Neutrophil (primary cell): ENCODE measurements at regions not wholly inside any gene's neighbourhood (a gene's known extent, or its start where the extent isn't known, plus 50 kb on each side); places are given as distances from the start of the nearest gene placed in this dataset.
"Not testable (repeated sequence)": the region's sequence is repeated elsewhere in the genome, so short reads cannot be mapped to it uniquely, and the experiment has no call there.

Experiments used
- H3K27ac ChIP-seq: fragments of 200-600 bp; sonication (generic); 2 replicates; pipeline ENCODE4 v1.5.1; 2016; ENCODE audit warnings: mild to moderate bottlenecking, moderate library complexity
- H3K27me3 ChIP-seq: fragments of 200-600 bp; sonication (generic); 2 replicates; pipeline ENCODE4 v1.6.0; 2016; ENCODE audit warnings: mild to moderate bottlenecking
- H3K36me3 ChIP-seq: fragments of 200-600 bp; sonication (generic); 2 replicates; pipeline ENCODE4 v1.5.1; 2017
- H3K4me1 ChIP-seq, 2 experiments: fragments of 200-600 bp in 1 of 2; sonication (generic) in 1 of 2; 1 replicate in 1 of 2; 2 replicates in 1 of 2; pipeline versions ENCODE4 v1.5.1 to v1.6.1; 2013 to 2016; ENCODE audit warnings: low read depth in 1 of 2, low read length in 1 of 2, mild to moderate bottlenecking in 1 of 2, moderate library complexity in 1 of 2; ENCODE audit not compliant: control insufficient read depth in 1 of 2, insufficient read depth in 1 of 2
- H3K4me3 ChIP-seq, 2 experiments: fragments of 200-600 bp in 1 of 2; sonication (generic) in 1 of 2; 1 replicate in 1 of 2; 2 replicates in 1 of 2; pipeline ENCODE4 v1.5.1; 2013 to 2016; ENCODE audit warnings: low read depth in 1 of 2, low read length in 1 of 2, mild to moderate bottlenecking in 1 of 2, moderate library complexity in 1 of 2
- H3K9me3 ChIP-seq: fragments of 200-600 bp; sonication (generic); 2 replicates; pipeline ENCODE4 v1.5.1; 2016
- TF ChIP-seq, protein P1 (sequence below): fragments of 200-600 bp; sonication (generic); IDR thresholded peaks from 2 replicates; pipeline ENCODE4 v1.5.1; 2016; ENCODE audit warnings: antibody characterized with exemption

- no peaks in the 10 kb centered on the region for H3K4me1 ChIP-seq
- no peaks in the 10 kb centered on the region for H3K36me3 ChIP-seq
- no peak overlapping the region for H3K27ac ChIP-seq
- TF ChIP-seq, protein P1, sequence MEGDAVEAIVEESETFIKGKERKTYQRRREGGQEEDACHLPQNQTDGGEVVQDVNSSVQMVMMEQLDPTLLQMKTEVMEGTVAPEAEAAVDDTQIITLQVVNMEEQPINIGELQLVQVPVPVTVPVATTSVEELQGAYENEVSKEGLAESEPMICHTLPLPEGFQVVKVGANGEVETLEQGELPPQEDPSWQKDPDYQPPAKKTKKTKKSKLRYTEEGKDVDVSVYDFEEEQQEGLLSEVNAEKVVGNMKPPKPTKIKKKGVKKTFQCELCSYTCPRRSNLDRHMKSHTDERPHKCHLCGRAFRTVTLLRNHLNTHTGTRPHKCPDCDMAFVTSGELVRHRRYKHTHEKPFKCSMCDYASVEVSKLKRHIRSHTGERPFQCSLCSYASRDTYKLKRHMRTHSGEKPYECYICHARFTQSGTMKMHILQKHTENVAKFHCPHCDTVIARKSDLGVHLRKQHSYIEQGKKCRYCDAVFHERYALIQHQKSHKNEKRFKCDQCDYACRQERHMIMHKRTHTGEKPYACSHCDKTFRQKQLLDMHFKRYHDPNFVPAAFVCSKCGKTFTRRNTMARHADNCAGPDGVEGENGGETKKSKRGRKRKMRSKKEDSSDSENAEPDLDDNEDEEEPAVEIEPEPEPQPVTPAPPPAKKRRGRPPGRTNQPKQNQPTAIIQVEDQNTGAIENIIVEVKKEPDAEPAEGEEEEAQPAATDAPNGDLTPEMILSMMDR, result no peak
- H3K9me3 ChIP-seq, result no peaks in the 10 kb centered on the region
- no peak overlapping the region for H3K4me3 ChIP-seq
- no peaks in the 10 kb centered on the region for H3K27me3 ChIP-seq
These were observed 71.1 kb downstream of the TRAM1L1 start for GRCh38 chr4:117014236-117014635.

DNA sequence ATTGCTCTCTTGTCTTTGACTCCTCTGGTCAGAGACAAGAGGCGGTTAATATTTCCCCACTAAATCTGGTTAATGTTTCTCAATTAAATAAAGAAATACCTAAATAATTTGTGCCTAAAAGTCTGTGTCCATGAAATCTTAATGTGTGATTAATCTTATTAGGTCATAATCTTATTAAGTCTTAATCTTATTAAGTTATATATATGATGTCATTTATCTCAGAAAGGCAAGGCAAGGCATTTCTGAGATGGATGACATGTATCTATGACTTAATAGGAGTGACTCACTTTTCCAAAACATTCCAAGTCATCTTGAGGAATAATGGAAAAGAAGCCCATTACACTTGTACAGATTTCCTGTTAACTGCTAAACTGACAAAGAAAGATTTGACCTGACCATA is 74.7 kb downstream of the TRAM1L1 start:
- no peaks in the 10 kb centered on the region for H3K27me3 ChIP-seq
- no peaks in the 10 kb centered on the region for H3K36me3 ChIP-seq
- H3K9me3 ChIP-seq, result no peaks in the 10 kb centered on the region
- no peaks in the 10 kb centered on the region for H3K4me1 ChIP-seq
- H3K4me3 ChIP-seq, result no peak overlapping the region
- no peak overlapping the region for H3K27ac ChIP-seq
- TF ChIP-seq, protein P1, result no peak

DNA sequence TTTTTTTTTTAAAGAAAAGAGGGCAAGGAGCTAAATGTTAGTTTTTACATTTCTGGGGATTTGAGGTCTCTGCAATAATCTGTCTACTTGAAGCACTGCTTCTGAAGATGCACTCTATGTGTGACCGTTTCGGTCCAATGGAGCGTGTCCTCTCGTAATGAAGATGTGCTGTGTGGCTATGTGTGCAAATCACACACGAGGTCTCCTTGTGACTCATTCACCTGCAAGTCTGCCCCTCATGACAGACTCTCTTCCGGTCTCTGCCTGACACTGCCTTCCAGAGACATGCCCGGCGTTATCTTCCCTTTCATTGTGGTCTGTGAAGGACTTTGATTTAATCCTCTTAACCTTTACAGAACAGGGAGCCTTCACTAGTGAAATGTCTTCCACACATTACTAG is 84.3 kb downstream of the TRAM1L1 start:
- Histone ChIP-seq H3K36me3 (no peaks in the 10 kb centered on the region), H3K4me1 (no peaks in the 10 kb centered on the region), H3K27me3 (no peaks in the 10 kb centered on the region), H3K9me3 (no peaks in the 10 kb centered on the region), H3K4me3 (no peak overlapping the region), H3K27ac (no peak overlapping the region)
- TF ChIP-seq, protein P1, result no peak

DNA sequence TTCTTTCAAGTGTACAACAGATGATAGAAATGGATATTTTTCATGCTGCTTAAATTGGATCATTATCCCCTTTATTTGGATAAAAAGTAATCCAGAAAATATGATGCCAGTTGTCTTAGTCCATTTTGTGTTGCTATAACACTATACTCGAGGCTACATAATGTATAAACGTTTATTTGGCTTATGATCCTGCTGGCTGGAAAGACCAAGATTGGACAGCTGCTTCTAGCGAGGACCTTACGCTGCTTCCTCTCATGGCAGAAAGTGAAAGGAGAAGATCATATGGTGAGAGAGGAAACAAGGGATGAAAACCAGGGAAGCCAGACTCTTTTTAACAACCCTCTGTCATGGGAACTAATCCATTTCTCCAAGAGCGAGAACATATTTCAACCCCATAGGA is 102.7 kb downstream of the TRAM1L1 start:
- no peak overlapping the region for H3K4me3 ChIP-seq
- no peaks in the 10 kb centered on the region for H3K36me3 ChIP-seq
- H3K4me1 ChIP-seq, result no peaks in the 10 kb centered on the region
- no peaks in the 10 kb centered on the region for H3K27me3 ChIP-seq
- H3K9me3 ChIP-seq, result no peaks in the 10 kb centered on the region
- TF ChIP-seq, protein P1, result no peak
- no peak overlapping the region for H3K27ac ChIP-seq

- H3K27me3 ChIP-seq, H3K27ac ChIP-seq, H3K4me3 ChIP-seq, H3K4me1 ChIP-seq, H3K9me3 ChIP-seq, H3K36me3 ChIP-seq: not testable (repeated sequence)
These were observed 104.9 kb downstream of the TRAM1L1 start for GRCh38 chr4:116980436-116980835.

- Histone ChIP-seq H3K4me3 (no peak overlapping the region), H3K27ac (no peak overlapping the region), H3K27me3 (no peaks in the 10 kb centered on the region), H3K9me3 (no peaks in the 10 kb centered on the region), H3K36me3 (no peaks in the 10 kb centered on the region), H3K4me1 (no peaks in the 10 kb centered on the region)
- TF ChIP-seq, protein P1, result no peak
These were observed 126.3 kb downstream of the TRAM1L1 start for GRCh38 chr4:116959045-116959444.
